Calu3 (cell line): ENCODE measurements at regions not wholly inside any gene's neighbourhood (a gene's known extent, or its start where the extent isn't known, plus 50 kb on each side); places are given as distances from the start of the nearest gene placed in this dataset.

ENCODE experiments used
- BruUV-seq: library from RNA; stranded (reverse); fragments of 400-500 nt; replicated peaks from 2 replicates; lab custom pipeline; 2021; lab: Mats Ljungman, UMichigan
- CTCF ChIA-PET: fragments of 300-600 bp; sonication (Branson Sonifier 250); formaldehyde crosslinking; loops from one replicate; lab custom pipeline; 2022; ENCODE audit warnings: antibody characterized with exemption; lab: Charles Lee
- DNase-seq: peaks from one replicate; pipeline ENCODE4 v3.0.0; 2022
- H3K27ac Mint-ChIP-seq: one replicate; pipeline ENCODE4 v1.8.0; 2022; ENCODE audit warnings: mixed read lengths; ENCODE audit not compliant: unreplicated experiment
- H3K27me3 Mint-ChIP-seq: one replicate; pipeline ENCODE4 v1.8.0; 2022; ENCODE audit warnings: mixed read lengths; ENCODE audit not compliant: unreplicated experiment
- H3K36me3 Mint-ChIP-seq: one replicate; pipeline ENCODE4 v1.8.0; 2022; ENCODE audit warnings: mild to moderate bottlenecking, moderate library complexity, mixed read lengths; ENCODE audit not compliant: insufficient read depth, unreplicated experiment
- H3K4me1 Mint-ChIP-seq: one replicate; pipeline ENCODE4 v1.8.0; 2022; ENCODE audit warnings: mild to moderate bottlenecking, low read depth, mixed read lengths; ENCODE audit not compliant: unreplicated experiment
- H3K4me3 Mint-ChIP-seq: one replicate; pipeline ENCODE4 v1.8.0; 2022; ENCODE audit warnings: mild to moderate bottlenecking, low read depth, moderate library complexity, mixed read lengths; ENCODE audit not compliant: unreplicated experiment
- H3K9me3 Mint-ChIP-seq: one replicate; pipeline ENCODE4 v1.8.0; 2022; ENCODE audit warnings: low read depth, mixed read lengths; ENCODE audit not compliant: unreplicated experiment
- CTCF ChIP-seq: fragments of 200-600 bp; IDR thresholded peaks from one replicate; pipeline ENCODE4 v1.8.0; 2022; ENCODE audit warnings: antibody characterized with exemption; ENCODE audit not compliant: unreplicated experiment
- intact Hi-C: fragments of 100-400 bp; cut with micrococcal nuclease; formaldehyde crosslinking; loops from one replicate; pipeline ENCODE4 v1.10.0; 2022; ENCODE audit not compliant: unreplicated experiment

GRCh38 chr2:215740071-215740470 is 273.3 kb downstream of the MREG start:
- Mint-ChIP-seq H3K27me3 (no peaks in the 10 kb centered on the region), H3K4me1 (no peaks in the 10 kb centered on the region), H3K27ac (no peak overlapping the region), H3K9me3 (no peaks in the 10 kb centered on the region), H3K4me3 (no peak overlapping the region), H3K36me3 (no peaks in the 10 kb centered on the region)
- intact Hi-C loops = no loop called here
- no peak for DNase-seq
- CTCF ChIA-PET = no interaction called here
- BruUV-seq = no TSS peak
- TF ChIP-seq CTCF = no peak

DNA sequence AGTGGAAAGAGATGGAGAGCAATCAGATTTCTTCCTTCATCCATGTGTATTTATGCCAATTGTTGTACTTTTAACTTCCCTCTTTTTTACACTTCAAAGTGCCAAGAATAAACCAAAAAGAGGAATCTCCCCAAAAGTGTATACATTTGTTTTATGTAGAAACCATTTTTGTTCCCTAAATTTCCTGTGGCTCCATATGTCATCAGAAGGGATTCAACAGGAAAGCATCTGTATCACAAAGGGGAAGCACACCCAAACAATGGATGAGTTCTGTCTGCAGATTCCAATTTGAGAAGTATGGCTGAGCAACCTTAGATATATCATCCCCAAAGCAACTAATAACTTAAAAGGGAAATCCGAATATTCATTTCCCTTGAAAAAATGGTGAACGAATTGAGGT is 275.0 kb downstream of the MREG start:
- Mint-ChIP-seq H3K27me3 (no peaks in the 10 kb centered on the region), H3K27ac (no peak overlapping the region), H3K4me3 (no peak overlapping the region), H3K4me1 (no peaks in the 10 kb centered on the region), H3K9me3 (no peaks in the 10 kb centered on the region), H3K36me3 (no peaks in the 10 kb centered on the region)
- no peak for DNase-seq
- no peak for TF ChIP-seq CTCF
- BruUV-seq = no TSS peak
- CTCF ChIA-PET = no interaction called here
- intact Hi-C loops = no loop called here

- CTCF ChIA-PET = no interaction called here
- H3K27ac Mint-ChIP-seq = no peak overlapping the region
- TF ChIP-seq CTCF = no peak
- BruUV-seq = no TSS peak
- no peaks in the 10 kb centered on the region for H3K4me1 Mint-ChIP-seq
- no peak overlapping the region for H3K4me3 Mint-ChIP-seq
- H3K36me3 Mint-ChIP-seq = no peaks in the 10 kb centered on the region
- DNase-seq = no peak
- intact Hi-C loops = no loop called here
- no peaks in the 10 kb centered on the region for H3K9me3 Mint-ChIP-seq
- no peaks in the 10 kb centered on the region for H3K27me3 Mint-ChIP-seq
Observed at GRCh38 chr2:215737477-215737876, 275.9 kb downstream of the MREG start.

- no TSS peak for BruUV-seq
- H3K4me1 Mint-ChIP-seq = no peaks in the 10 kb centered on the region
- H3K27me3 Mint-ChIP-seq = no peaks in the 10 kb centered on the region
- no peaks in the 10 kb centered on the region for H3K9me3 Mint-ChIP-seq
- no peak overlapping the region for H3K27ac Mint-ChIP-seq
- no peak overlapping the region for H3K4me3 Mint-ChIP-seq
- no peaks in the 10 kb centered on the region for H3K36me3 Mint-ChIP-seq
- CTCF ChIA-PET = interaction anchor here (0.6 to 1.0 kb wide), 2 partner anchors 9 to 707 kb away, joined by 3 read pairs; no protein-coding TSS in a partner anchor
- TF ChIP-seq CTCF = peak; percentile 17
- intact Hi-C loops = no loop called here
- no peak for DNase-seq
Observed at GRCh38 chr2:215736653-215737290, 276.6 kb downstream of the MREG start.
